ENCODE measurements at regions not wholly inside any gene's neighbourhood (a gene's known extent, or its start where the extent isn't known, plus 50 kb on each side); places are given as distances from the start of the nearest gene placed in this dataset.
A peak's percentile ranks its signal among the peaks of the same experiment; 100 is the strongest.

GRCh38 chr2:126315828-126316227, 340.1 kb upstream of the GYPC start:
- FAIRE-seq (no peak), DNase-seq (ENCODE audit: extremely low spot score, insufficient read length, low read depth) (no peak)

GRCh38 chr2:126317790-126318431, 338.0 kb upstream of the GYPC start:
- DNase-seq (ENCODE audit: extremely low spot score, insufficient read length, low read depth) (no peak), FAIRE-seq (no peak)

- no peak for FAIRE-seq
- DNase-seq (ENCODE audit: extremely low spot score, insufficient read length, low read depth) = no peak
These were observed 333.6 kb upstream of the GYPC start for GRCh38 chr2:126322342-126322741.

GRCh38 chr2:126325202-126325601, 330.8 kb upstream of the GYPC start:
- no peak for DNase-seq (ENCODE audit: extremely low spot score, insufficient read length, low read depth)
- FAIRE-seq = no peak

- FAIRE-seq (no peak), DNase-seq (ENCODE audit: extremely low spot score, insufficient read length, low read depth) (no peak)
These were observed 326.8 kb upstream of the GYPC start for GRCh38 chr2:126329173-126329572.

- DNase-seq (ENCODE audit: extremely low spot score, insufficient read length, low read depth) (no peak), FAIRE-seq (no peak)
These were observed 313.5 kb upstream of the GYPC start for GRCh38 chr2:126342457-126342856.

GRCh38 chr2:126343136-126343535, 312.8 kb upstream of the GYPC start:
- FAIRE-seq (no peak), DNase-seq (ENCODE audit: extremely low spot score, insufficient read length, low read depth) (no peak)

- no peak for FAIRE-seq
- no peak for DNase-seq (ENCODE audit: extremely low spot score, insufficient read length, low read depth)
These were observed 311.5 kb upstream of the GYPC start for GRCh38 chr2:126344493-126344892.

GRCh38 chr2:126345691-126346090, 310.3 kb upstream of the GYPC start:
- FAIRE-seq = no peak
- DNase-seq (ENCODE audit: extremely low spot score, insufficient read length, low read depth) = no peak

- no peak for FAIRE-seq
These were observed 299.3 kb upstream of the GYPC start for GRCh38 chr2:126356631-126357030.

GRCh38 chr2:126358122-126358521, 297.8 kb upstream of the GYPC start:
- no peak for DNase-seq (ENCODE audit: extremely low spot score, insufficient read length, low read depth)

More at GRCh38 chr2:126356631-126357030, 299.3 kb upstream of the GYPC start:
- no peak for DNase-seq (ENCODE audit: extremely low spot score, insufficient read length, low read depth)

GRCh38 chr2:126359494-126359893, 296.5 kb upstream of the GYPC start:
- DNase-seq (ENCODE audit: extremely low spot score, insufficient read length, low read depth) (no peak), FAIRE-seq (peak; percentile 62)

More at GRCh38 chr2:126358122-126358521, 297.8 kb upstream of the GYPC start:
- no peak for FAIRE-seq

- FAIRE-seq (no peak), DNase-seq (ENCODE audit: extremely low spot score, insufficient read length, low read depth) (no peak)
These were observed 288.6 kb upstream of the GYPC start for GRCh38 chr2:126367361-126367760.

GRCh38 chr2:126368758-126369157, 287.2 kb upstream of the GYPC start:
- DNase-seq (ENCODE audit: extremely low spot score, insufficient read length, low read depth) (no peak), FAIRE-seq (no peak)

GRCh38 chr2:126370201-126370600, 285.8 kb upstream of the GYPC start:
- DNase-seq (ENCODE audit: extremely low spot score, insufficient read length, low read depth) (no peak), FAIRE-seq (no peak)

GRCh38 chr2:126372406-126372805, 283.6 kb upstream of the GYPC start:
- no peak for DNase-seq (ENCODE audit: extremely low spot score, insufficient read length, low read depth)
- FAIRE-seq = no peak

- no peak for DNase-seq (ENCODE audit: extremely low spot score, insufficient read length, low read depth)
- no peak for FAIRE-seq
These were observed 277.8 kb upstream of the GYPC start for GRCh38 chr2:126378176-126378575.

GRCh38 chr2:126381091-126381490, 274.9 kb upstream of the GYPC start:
- no peak for DNase-seq (ENCODE audit: extremely low spot score, insufficient read length, low read depth)
- FAIRE-seq = no peak

- no peak for DNase-seq (ENCODE audit: extremely low spot score, insufficient read length, low read depth)
- no peak for FAIRE-seq
These were observed 273.0 kb upstream of the GYPC start for GRCh38 chr2:126382998-126383397.

- DNase-seq (ENCODE audit: extremely low spot score, insufficient read length, low read depth) (no peak), FAIRE-seq (no peak)
These were observed 272.2 kb upstream of the GYPC start for GRCh38 chr2:126383800-126384199.

- FAIRE-seq = no peak
- DNase-seq (ENCODE audit: extremely low spot score, insufficient read length, low read depth) = no peak
These were observed 270.5 kb upstream of the GYPC start for GRCh38 chr2:126385441-126385840.

- DNase-seq (ENCODE audit: extremely low spot score, insufficient read length, low read depth) (no peak), FAIRE-seq (no peak)
These were observed 270.0 kb upstream of the GYPC start for GRCh38 chr2:126385983-126386382.

Measured in GM18507 (cell line).